Inflammatory macrophage (primary cell): ENCODE measurements at regions not wholly inside any gene's neighbourhood (a gene's known extent, or its start where the extent isn't known, plus 50 kb on each side); places are given as distances from the start of the nearest gene placed in this dataset.
"Not testable (repeated sequence)": the region's sequence is repeated elsewhere in the genome, so short reads cannot be mapped to it uniquely, and the experiment has no call there.

Experiments used
- DNase-seq, 2 donors: peaks; one replicate each; pipeline ENCODE4 v3.0.0-alpha.2; 2020 to 2022

DNA sequence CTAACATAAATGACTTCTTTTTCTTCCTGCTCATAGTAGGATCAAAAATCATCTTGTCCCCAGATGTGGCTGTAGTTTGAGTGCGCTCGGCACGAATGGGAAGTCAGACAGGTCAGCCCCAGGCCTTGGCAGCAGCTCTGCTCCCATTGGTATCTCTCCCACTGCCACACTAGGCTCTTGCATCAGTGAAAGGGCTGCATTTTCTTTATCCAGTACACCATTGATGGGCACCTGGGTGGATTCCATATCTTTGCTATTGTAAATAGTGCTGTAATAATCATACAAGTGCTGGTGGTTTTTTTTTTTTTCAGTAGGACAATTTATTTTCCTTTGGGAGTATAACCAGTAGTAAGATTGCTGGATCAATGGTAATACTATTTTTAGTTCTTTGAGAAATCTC is 865.5 kb downstream of the CCDC85A start:
- no peak for DNase-seq

DNA sequence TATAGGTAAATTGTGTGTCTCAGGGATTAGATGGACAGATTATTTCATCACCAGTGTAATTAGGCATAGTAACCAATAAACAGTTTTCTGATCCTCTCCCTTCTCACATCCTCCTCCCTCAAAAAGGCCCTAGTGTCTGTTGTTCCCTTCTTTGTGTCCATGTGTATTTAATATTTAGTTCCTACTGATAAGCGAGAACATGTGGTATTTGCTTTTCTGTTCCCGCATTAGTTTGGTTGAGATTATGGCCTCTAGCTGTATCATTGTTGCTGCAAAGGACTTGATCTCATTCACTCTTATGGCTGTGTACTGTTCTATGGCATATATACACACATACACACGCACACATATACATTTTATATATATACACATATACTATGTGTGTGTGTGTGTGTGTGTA is 866.2 kb downstream of the CCDC85A start:
- DNase-seq, result no peak

DNA sequence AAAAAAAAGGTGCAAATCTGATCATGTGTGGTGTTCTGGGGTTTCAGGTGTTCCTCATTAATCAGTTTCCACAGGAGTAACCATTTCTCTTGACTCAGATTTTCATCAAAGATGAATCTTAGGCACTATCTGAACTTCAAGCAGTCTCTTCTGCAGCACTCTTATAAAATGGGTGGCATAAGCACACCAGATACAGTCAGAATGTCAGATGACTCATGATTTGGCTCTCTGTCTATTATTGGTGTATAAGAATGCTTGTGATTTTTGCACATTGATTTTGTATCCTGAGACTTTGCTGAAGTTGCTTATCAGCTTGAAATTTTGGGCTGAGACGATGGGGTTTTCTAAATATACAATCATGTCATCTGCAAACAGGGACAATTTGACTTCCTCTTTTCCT is 882.5 kb downstream of the CCDC85A start:
- not testable (repeated sequence) for DNase-seq

DNA sequence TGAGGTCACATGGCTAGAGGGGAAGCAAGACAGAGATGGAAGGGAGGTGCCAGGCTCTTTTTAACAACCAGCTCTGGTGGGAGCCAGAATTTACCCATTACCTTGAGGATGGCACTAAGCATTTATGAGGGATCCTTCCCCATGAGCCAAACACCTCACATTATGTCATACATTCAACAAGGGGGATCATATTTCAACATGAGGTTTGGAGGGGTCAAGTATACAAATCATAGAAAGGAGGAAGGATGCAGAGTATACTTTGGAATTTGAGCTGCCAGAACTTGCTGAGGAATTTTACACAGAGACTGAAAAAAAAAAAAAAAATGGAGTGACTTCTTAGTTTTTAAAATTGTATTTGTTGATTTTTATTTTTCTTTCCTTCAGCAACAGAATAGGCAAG is 891.4 kb downstream of the CCDC85A start:
- no peak for DNase-seq

DNA sequence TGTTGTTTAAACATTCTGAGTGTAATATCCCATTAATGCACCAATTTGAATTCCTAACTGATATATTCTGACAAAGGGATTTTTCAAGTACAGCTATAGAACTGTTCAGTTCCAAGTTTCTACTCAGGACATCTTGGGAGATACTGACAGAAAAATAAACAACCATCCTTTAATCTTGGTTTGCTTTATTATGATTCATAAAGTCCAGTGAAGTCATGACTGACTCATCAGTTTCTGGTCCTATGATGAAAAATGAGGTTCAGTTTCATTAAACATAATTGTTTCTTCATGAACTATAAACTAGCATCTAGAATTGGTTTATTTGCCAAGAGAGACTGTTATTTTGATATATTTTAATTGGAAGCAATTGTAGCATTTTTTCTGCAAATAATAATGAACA is 896.2 kb downstream of the CCDC85A start:
- no peak for DNase-seq

DNA sequence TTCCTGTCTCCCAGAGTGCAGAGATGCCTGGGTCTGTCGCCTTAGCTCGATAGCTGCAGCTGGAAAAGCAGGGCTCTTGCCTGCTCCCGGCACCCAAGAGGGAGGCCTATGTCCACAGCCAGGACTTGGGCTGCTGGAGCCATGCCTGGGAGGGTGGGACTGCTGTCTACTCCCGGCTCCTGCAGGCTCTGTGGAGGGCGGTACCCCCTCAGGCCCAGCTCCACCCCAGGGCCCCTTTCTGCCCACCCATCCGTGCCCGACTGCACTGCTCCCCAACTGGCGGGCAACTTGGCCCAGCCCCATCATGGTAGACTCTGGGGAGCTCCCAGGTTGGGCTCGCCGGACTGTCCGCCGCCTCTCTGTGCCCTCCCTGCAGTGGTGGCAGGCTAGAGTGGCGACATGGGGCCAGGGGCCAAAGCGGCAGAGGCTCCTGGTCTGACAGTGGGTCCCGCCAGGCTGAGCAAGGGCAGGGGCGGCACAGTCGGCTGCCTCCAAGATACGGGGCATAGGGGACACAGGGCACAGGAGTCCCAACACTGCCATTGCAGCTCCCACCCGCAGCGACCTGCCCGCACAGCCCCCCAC is 901.0 kb downstream of the CCDC85A start:
- DNase-seq, result no peak

DNA sequence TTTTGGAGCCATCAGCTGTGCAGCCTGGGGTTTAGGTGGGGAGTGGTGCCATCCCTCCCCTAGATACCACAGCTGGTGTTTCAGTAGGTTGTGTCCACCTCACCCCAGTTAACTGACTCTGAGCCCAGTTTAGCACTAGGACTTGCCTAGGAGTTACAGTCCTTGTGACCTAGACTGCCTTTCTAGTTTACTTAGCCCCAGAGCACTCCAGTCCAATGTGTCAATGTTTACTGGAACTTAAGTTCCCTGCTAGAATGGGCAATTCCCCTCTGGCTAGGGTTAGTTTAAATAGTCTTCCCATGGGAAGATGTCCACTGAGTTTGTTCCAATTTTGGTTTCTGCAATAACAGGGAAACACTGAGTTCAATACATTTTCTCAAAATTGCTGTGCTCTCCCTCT is 909.2 kb downstream of the CCDC85A start:
- DNase-seq, result no peak

DNA sequence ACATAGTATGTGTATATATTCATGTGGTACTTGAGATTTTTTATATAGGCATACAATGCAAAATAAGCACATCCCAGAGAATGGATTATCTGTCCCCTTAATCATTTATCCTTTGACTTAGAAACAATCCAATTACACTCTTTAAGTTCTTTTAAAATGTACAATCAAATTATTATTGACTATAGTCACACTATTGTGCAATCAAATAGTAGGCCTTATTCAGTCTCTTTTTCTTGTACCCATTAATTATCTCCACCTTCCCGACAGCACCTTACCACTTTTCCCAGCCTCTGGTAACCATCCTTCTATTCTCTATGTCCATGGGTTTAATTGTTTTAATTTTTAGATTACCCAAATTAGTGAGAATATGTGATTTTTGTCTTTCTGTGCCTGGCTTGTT is 914.1 kb downstream of the CCDC85A start:
- DNase-seq, result no peak

DNA sequence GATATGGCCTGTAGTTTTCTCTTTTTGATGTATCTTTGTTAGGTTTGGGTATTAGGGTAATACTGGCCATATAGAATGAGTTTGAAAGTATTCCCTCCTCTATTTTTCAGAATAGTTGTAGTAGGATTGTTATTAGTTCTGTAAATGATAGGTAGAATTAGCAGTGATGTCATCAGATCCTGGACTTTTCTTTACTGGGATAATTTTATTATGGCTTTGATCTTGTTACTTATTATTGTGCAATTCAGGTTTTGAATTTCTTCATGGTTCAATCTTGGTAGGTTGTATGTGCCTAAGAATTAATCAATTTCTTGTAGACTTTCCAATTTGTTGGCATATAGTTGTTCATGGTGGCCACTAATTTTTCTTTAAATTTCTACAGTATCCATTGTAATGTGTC is 916.6 kb downstream of the CCDC85A start:
- DNase-seq, result no peak

DNA sequence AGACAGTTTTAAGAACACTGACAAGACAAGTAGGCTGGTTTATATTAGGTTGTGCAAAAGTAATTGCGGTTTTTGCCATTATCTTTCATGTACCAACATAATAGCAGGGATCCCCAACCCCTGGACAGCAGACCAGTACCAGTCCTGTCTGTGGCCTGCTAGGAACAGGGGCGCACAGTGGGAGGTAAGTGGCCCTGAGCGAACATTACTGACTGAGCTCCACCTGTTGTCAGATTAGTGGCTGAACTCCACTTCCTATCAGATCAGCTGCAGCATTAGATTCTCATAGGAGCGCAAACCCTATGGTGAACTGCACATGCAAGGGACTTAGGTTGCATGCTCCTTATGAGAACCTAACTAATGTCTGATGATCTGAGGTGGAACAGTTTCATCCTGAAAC is 921.9 kb downstream of the CCDC85A start:
- DNase-seq, result no peak

DNA sequence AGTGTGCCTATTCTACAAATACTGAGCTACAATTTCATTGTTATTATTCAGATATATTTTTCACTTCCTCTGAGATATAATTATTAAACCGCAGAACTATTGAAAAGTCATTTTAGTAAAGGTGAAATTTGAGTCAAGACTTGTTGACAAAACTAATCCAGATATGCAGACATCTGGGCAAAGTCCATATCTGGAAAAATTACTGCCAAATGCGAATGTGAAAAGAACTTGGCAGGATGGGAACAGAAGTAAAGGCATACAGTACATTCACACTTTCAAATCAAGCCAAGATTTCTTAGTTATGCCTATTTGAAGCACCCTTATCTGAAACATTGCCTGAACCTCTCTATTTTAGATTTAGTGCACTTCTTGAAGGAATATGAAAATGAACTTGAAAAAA is 923.6 kb downstream of the CCDC85A start:
- no peak for DNase-seq

DNA sequence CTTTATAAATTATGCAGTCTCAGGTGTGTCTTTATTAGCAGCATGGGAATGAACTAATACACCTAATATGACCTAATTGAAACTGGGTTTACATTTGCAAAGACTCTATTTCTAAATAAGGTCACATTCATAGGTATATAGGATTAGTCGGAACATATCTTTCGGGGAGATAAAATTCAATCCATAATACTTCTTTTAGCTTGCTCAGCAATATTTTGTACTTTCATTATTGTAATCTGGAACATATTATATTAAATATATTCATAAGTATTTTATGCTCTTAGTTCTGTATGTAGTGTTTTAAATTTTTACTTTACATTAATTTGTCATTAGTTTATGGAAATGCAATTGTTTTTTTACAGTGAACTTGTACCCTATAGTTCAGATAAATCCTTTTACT is 927.7 kb downstream of the CCDC85A start:
- no peak for DNase-seq

DNA sequence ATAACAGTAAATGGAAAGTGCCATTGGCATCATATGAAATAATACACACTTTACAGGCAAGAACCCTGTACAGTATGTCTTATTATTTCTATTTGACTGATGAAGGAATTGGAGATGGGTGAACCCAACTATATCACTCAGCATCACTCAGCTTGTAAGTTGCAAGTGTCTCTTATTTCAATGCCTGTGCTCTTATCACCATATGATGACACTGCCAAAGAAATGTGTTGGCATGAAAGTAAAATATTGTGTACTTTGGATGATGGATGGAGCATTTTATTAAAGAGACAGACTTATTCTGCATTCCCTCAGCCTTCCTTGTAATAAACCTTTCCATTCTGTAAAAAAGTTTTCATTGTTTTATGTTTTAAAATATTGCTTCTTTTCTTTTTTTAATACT is 927.5 kb upstream of the VRK2 start:
- DNase-seq, result no peak

DNA sequence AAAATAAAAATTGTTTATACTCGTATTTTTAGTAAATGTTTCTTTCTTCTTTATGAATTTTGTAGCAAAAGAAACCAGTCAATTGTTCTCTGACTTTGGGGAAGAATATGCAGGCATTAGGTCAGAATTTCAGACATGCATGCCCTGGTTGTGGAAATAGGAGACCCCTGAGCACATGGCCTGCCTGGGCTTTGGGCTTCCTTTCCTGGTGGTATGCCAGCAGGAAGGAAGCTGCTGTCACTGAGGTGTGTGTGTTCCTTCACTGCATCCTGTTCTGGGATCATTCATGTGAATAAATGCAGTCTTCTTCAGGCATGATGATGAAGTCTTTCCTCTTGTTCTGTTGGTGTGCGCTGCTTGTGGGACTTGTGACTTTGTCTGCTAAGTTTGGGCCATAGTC is 920.2 kb upstream of the VRK2 start:
- no peak for DNase-seq

DNA sequence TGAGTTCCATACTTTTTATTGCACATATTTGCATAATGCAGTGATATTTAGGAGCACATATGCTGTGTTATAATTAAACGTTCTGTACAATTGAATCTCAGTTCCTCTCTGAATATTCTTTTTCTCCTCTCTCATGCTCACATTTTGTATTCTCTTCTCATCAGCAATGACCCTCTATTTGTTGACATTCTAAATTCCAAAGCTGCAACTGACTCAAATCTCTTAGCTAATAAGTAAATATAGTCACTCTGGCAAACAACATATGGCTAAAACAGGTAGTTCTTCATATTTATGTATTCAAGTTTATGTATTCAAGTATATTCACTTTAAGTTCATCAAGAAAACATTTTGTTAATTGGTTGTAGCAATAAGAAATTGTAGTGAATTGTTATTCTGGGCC is 907.4 kb upstream of the VRK2 start:
- no peak for DNase-seq

DNA sequence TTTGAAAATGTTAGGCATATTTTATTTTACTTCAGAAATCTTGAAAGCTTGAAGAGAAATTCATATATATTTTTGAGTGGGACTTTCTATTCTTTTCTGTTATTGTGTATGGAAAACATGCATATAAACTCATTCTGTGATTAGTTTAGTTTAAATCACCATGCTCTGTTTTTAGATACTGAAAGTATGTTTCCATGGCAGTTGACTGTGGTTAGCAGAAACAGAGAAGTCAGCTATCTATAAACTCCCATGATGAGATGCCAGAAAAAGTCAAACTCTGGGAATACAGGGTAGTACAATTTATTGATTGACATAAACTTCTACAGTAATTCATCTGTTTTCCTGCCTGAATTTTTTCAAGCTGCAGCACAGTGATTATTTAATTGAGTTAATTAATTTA is 905.3 kb upstream of the VRK2 start:
- DNase-seq, result no peak

DNA sequence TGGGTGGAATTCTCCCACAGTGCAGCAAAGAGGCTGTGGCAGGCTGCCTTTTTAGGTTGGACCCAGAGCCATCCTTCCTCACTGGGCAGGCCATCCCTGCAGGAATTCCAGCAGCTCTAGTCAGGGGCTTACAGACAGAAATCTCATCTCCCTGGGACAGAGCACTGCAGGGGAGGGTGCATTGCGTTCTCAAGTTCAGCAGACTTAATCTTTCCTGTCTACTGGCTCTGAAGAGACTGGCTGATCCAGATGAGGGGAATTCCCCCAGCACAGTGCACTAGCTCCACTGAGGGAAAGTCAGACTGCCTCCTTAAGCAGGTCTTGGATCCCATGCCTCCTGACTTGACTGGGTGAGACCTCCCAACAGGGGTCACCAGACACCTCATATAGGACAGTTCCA is 899.7 kb upstream of the VRK2 start:
- DNase-seq, result no peak

DNA sequence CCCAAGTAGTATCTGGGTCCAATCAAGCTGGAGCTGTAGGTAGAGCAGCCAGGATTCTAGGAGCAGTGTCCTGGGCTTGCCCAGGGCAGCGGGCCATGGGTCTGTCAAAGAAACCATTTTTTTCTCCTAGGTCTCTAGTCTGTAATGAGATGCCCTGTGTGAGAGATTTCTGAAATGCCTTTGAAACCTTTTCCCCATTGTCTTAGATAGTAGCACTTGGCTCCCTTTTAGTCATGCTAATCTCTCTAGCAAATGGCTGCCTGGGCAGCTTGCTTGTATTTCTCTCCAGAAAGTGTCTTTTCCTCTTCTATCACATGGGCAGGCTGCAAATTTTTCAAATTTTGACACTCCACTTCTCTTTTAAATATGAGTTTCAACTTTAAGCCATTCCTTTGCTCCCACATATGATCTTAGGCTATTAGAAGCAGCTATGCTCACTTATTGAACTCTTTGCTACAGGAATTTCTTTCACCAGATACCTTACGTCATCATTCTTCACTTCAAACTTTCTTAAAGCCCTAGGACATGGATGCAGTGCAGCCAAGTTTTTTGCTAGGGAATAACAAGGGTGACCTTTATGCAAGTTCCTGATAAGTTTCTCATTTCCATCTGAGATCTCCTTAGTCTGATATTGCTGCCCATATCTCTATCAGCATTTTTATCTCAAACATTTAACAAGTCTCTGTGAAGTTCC is 890.2 kb upstream of the VRK2 start:
- DNase-seq, result no peak

DNA sequence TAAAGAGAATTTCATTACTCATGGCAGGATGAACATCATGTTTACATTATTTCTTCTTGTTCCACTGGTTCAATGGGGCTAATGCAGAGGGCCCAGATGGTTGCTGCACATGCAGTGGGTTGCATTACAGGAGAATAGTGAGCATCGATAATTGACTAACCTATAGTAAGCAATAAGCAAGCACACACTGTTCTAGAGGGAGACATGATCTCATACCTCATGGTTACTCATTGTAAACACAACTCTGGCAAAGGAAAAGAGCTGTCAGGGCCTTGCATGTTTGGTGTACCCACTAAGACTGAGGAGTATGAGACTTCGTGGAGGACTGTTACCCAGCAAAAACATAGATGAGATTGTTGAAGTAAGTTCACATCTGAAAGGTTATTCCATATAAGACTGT is 885.6 kb upstream of the VRK2 start:
- DNase-seq, result no peak

DNA sequence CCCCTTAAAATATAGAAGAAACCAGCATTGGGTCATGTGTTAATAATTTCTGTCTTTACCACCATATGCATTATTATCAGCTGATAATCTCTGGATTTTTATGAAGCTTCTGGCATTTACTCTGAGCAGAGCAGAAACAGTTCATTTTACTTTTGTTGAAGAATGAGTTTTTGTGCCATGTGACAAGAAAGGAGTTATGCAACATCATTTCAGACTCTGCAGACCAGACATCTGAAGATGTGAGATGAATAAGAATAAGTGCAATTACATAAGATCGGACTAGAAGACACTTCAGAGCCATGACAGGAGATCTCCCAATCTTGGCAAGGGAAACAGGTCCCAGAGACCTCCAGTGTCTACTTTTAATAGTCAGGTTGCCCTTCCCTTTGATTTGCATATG is 869.4 kb upstream of the VRK2 start:
- no peak for DNase-seq

DNA sequence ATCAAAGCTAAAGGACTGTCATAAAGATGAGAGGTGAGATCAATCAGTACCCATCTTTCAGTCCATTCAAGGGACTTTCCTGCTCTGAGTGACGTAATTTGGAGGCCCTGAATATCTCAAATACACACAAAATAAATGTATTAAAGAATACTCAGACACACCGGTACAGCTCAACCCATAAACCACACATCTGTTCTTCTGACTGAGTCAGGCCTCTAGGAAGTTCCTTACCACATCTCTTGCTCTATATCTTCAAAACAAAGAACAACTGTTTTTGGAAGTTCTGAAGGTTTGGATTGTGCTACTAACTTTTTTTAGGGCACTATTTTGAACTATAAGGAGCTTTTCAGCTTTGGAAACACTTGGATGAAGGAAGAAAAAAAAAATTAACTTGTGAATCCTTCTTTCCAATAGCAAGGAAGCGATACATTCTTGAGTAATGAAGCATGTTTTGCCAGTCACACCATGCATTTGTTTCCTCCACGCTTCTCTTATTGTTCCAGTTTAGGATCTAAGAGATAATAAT is 866.5 kb upstream of the VRK2 start:
- DNase-seq, result no peak

DNA sequence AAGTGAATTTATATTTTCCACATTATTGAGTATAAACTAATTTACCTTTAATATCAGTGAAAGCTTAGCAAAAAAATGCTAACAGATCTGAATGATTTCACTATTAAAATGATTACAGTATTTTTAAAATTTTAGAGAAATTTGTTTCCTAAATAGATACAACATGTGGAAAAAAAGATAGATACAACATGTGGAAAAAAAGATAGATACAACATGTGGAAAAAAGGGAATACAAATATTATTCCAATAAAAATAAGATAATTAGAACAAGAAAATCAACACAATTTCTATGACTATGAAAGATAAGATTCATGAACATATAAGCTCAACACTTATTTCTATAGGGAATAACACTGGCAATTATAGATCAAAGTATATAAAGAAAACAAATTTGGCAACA is 865.9 kb upstream of the VRK2 start:
- DNase-seq, result no peak

DNA sequence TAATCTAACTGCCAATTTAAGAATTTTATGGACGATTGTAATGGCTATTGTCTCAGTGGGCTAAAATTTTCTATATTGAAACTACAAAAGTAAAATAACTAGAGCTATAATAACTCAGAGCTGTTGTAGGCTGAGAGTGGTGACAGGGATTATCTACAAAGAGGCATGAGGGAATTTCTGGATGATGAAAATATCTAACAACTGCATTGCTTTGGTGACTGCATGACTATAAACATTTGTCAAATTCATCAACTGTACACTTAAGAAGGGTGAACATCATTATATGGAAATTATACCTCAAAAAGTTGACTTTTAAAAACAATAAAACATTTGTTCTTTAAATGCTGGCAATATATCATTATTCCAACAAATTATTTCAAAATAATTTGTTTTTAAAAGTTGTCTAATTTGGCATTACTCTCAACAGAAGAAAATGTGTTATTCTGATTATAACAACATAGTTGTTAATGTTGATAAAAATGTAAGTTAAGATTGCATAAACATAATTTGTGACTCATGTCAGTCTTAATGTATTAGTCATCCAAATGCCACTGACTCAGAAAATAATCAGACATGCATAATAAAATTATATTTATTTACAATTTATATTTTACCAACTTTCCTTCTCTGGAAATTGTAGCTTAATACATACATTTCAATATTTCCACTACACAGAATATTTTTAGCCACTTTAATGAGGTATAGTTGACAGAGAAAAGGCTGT is 865.1 kb upstream of the VRK2 start:
- no peak for DNase-seq

DNA sequence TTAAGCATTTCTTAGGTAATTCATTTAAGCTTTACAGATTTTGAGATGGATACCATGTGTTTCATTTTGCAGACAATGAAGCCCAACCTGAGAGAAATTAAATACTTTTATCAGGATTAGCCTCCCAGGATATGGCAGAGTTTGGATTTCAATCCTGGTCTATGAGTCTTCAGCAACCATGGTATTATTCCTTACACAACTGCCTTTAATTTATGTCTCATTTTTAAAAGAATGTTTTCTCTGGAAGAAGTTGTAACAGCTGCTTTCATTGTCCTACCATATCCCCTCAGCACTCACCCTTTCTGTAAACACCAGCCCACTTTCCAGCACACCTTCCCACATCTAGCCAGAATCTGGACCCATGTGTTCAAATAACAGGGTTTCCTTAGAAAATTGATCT is 863.7 kb upstream of the VRK2 start:
- DNase-seq, result no peak
